Keratinocyte (primary cell): ENCODE measurements at regions not wholly inside any gene's neighbourhood (a gene's known extent, or its start where the extent isn't known, plus 50 kb on each side); places are given as distances from the start of the nearest gene placed in this dataset.

Source experiments
- CTCF ChIP-seq, 3 experiments: IDR thresholded peaks in 1 of 3; conservative IDR thresholded peaks in 1 of 3; optimal IDR thresholded peaks in 1 of 3; 2 replicates in 2 of 3; 3 replicates in 1 of 3; pipeline versions ENCODE3 to v1.5.1; 2011; ENCODE audit warnings: low read length in 3 of 3, mild to moderate bottlenecking in 3 of 3, moderate library complexity in 2 of 3, control low read depth in 1 of 3, inconsistent platforms in 1 of 3; ENCODE audit not compliant: insufficient read depth in 2 of 3; ENCODE audit errors: extremely low read depth in 1 of 3
- EZH2 ChIP-seq: IDR thresholded peaks from one replicate; pipeline ENCODE4 v1.6.1; 2012; ENCODE audit warnings: inconsistent platforms, mild to moderate bottlenecking, low read length, moderate library complexity

- no peak for TF ChIP-seq CTCF (optimal IDR thresholded peaks at IDR 0.05 in 1 of 3, IDR thresholded peaks at IDR 0.05 in 1 of 3, conservative IDR thresholded peaks at IDR 0.05 in 1 of 3; ENCODE audit: extremely low read depth in 1 of 3, insufficient read depth in 2 of 3, low read length in 3 of 3)
- no peak for TF ChIP-seq EZH2
These were observed 546.7 kb upstream of the ID2 start for GRCh38 chr2:8134985-8135682.
